H9 (cell line): ENCODE measurements at regions not wholly inside any gene's neighbourhood (a gene's known extent, or its start where the extent isn't known, plus 50 kb on each side); places are given as distances from the start of the nearest gene placed in this dataset.

Source experiments
- DNase-seq: peaks from one replicate; pipeline ENCODE4 v3.0.0-alpha.2; 2017
- H2AFZ ChIP-seq: one replicate; pipeline ENCODE4 v1.6.1; 2013; ENCODE audit warnings: mild to moderate bottlenecking, low read length, control low read depth, moderate library complexity
- H2AK5ac ChIP-seq: 2 replicates; pipeline ENCODE4 v1.6.1; 2013; ENCODE audit warnings: low read length, control low read depth, mixed read lengths; ENCODE audit not compliant: insufficient read length
- H2BK120ac ChIP-seq: one replicate; pipeline ENCODE4 v1.6.1; 2013; ENCODE audit warnings: low read depth, mild to moderate bottlenecking, low read length, control low read depth, inconsistent platforms; ENCODE audit not compliant: poor library complexity, severe bottlenecking
- H2BK12ac ChIP-seq: 2 replicates; pipeline ENCODE4 v1.6.1; 2013; ENCODE audit warnings: low read length, control low read depth, mixed read lengths, low read depth; ENCODE audit not compliant: insufficient read length
- H2BK15ac ChIP-seq: 2 replicates; pipeline ENCODE4 v1.6.1; 2013; ENCODE audit warnings: low read depth, low read length, control low read depth
- H2BK20ac ChIP-seq: one replicate; pipeline ENCODE4 v1.6.1; 2013; ENCODE audit warnings: low read depth, mild to moderate bottlenecking, low read length, control low read depth, inconsistent platforms; ENCODE audit not compliant: poor library complexity, severe bottlenecking
- H2BK5ac ChIP-seq: 2 replicates; pipeline ENCODE4 v1.6.1; 2013; ENCODE audit warnings: low read length, control low read depth, mixed read lengths; ENCODE audit not compliant: insufficient read length
- H3K14ac ChIP-seq: 2 replicates; pipeline ENCODE4 v1.6.1; 2013; ENCODE audit warnings: low read length, control low read depth; ENCODE audit not compliant: insufficient read depth
- H3K18ac ChIP-seq: 2 replicates; pipeline ENCODE4 v1.6.1; 2013; ENCODE audit warnings: low read depth, mild to moderate bottlenecking, mixed read lengths, low read length, control low read depth; ENCODE audit not compliant: insufficient read length
- H3K23ac ChIP-seq: 2 replicates; pipeline ENCODE4 v1.6.1; 2013; ENCODE audit warnings: low read length, control low read depth, mixed read lengths, low read depth; ENCODE audit not compliant: insufficient read length
- H3K23me2 ChIP-seq: 2 replicates; pipeline ENCODE4 v1.6.1; 2013; ENCODE audit warnings: low read depth, mild to moderate bottlenecking, mixed read lengths, low read length, control low read depth; ENCODE audit not compliant: insufficient read length, poor library complexity, severe bottlenecking
- H3K27ac ChIP-seq: 2 replicates; pipeline ENCODE4 v1.5.1; 2013; ENCODE audit warnings: low read length, control low read depth, mixed read lengths, low read depth; ENCODE audit not compliant: insufficient read length
- H3K27me3 ChIP-seq: 2 replicates; pipeline ENCODE4 v1.6.1; 2013; ENCODE audit warnings: low read length, control low read depth, inconsistent platforms; ENCODE audit not compliant: insufficient read depth
- H3K4ac ChIP-seq: 2 replicates; pipeline ENCODE4 v1.6.1; 2013; ENCODE audit warnings: low read depth, mild to moderate bottlenecking, control low read depth, inconsistent platforms, low read length, moderate library complexity
- H3K4me1 ChIP-seq: 2 replicates; pipeline ENCODE4 v1.6.1; 2013; ENCODE audit warnings: low read length, control low read depth, inconsistent platforms; ENCODE audit not compliant: insufficient read depth
- H3K4me2 ChIP-seq: 2 replicates; pipeline ENCODE4 v1.6.1; 2013; ENCODE audit warnings: low read length, control low read depth, mixed read lengths; ENCODE audit not compliant: insufficient read length, insufficient read depth
- H3K56ac ChIP-seq: 2 replicates; pipeline ENCODE4 v1.6.1; 2013; ENCODE audit warnings: low read depth, mild to moderate bottlenecking, mixed read lengths, low read length, control low read depth; ENCODE audit not compliant: insufficient read length
- H3K79me1 ChIP-seq: 2 replicates; pipeline ENCODE4 v1.6.1; 2013; ENCODE audit warnings: low read depth, mild to moderate bottlenecking, moderate library complexity, low read length, control low read depth, inconsistent platforms; ENCODE audit not compliant: insufficient read depth, poor library complexity, severe bottlenecking
- H3K79me2 ChIP-seq: 2 replicates; pipeline ENCODE4 v1.6.1; 2013; ENCODE audit warnings: low read length, control low read depth, inconsistent platforms; ENCODE audit not compliant: insufficient read depth
- H3K9ac ChIP-seq: 2 replicates; pipeline ENCODE4 v1.6.1; 2013; ENCODE audit warnings: low read length, control low read depth, mixed read lengths; ENCODE audit not compliant: insufficient read length; ENCODE audit errors: extremely low read depth
- H3K9me3 ChIP-seq: one replicate; pipeline ENCODE4 v1.6.1; 2013; ENCODE audit warnings: low read depth, low read length, inconsistent platforms; ENCODE audit not compliant: control insufficient read depth
- H3T11ph ChIP-seq: one replicate; pipeline ENCODE4 v1.6.1; 2013; ENCODE audit warnings: mild to moderate bottlenecking, low read length, control low read depth, inconsistent platforms
- H4K20me1 ChIP-seq: one replicate; pipeline ENCODE4 v1.6.1; 2013; ENCODE audit not compliant: control insufficient read depth, insufficient read length, insufficient read depth
- H4K5ac ChIP-seq: 2 replicates; pipeline ENCODE4 v1.6.1; 2013; ENCODE audit warnings: low read depth, mild to moderate bottlenecking, mixed read lengths, low read length, control low read depth; ENCODE audit not compliant: insufficient read length
- H4K8ac ChIP-seq: replicated peaks from 2 replicates; pipeline ENCODE4 v1.6.1; 2013; ENCODE audit warnings: low read length, control low read depth, mixed read lengths, low read depth; ENCODE audit not compliant: insufficient read length
- H4K91ac ChIP-seq: 2 replicates; pipeline ENCODE4 v1.6.1; 2013; ENCODE audit warnings: low read depth, mild to moderate bottlenecking, moderate library complexity, mixed read lengths, low read length, control low read depth; ENCODE audit not compliant: insufficient read length
- H3K27ac Mint-ChIP-seq, 3 experiments: 2 replicates in 2 of 3; 3 replicates in 1 of 3; pipeline ENCODE4 v1.8.0; 2020 to 2021; ENCODE audit warnings: mixed read lengths in 3 of 3, mild to moderate bottlenecking in 1 of 3, moderate library complexity in 1 of 3
- H3K27me3 Mint-ChIP-seq: 2 replicates; pipeline ENCODE4 v1.8.0; 2021; ENCODE audit warnings: low read depth, mild to moderate bottlenecking, moderate library complexity, mixed read lengths
- H3K36me3 Mint-ChIP-seq, 3 experiments: 2 replicates in 2 of 3; 3 replicates in 1 of 3; pipeline ENCODE4 v1.8.0; 2020 to 2021; ENCODE audit warnings: low read depth in 3 of 3, mixed read lengths in 3 of 3; ENCODE audit not compliant: insufficient read depth in 1 of 3
- H3K4me1 Mint-ChIP-seq, 2 experiments: 2 replicates each; pipeline ENCODE4 v1.8.0; 2020; ENCODE audit warnings: mixed read lengths in 2 of 2
- H3K4me3 Mint-ChIP-seq, 2 experiments: 2 replicates in 1 of 2; 3 replicates in 1 of 2; pipeline ENCODE4 v1.8.0; 2020 to 2021; ENCODE audit warnings: mild to moderate bottlenecking in 2 of 2, mixed read lengths in 2 of 2, moderate library complexity in 1 of 2
- H3K9me3 Mint-ChIP-seq, 2 experiments: 2 replicates in 1 of 2; 3 replicates in 1 of 2; pipeline ENCODE4 v1.8.0; 2020; ENCODE audit warnings: mild to moderate bottlenecking in 2 of 2, mixed read lengths in 2 of 2, moderate library complexity in 1 of 2
- TF ChIP-seq, protein P1 (sequence below): fragments of 200-600 bp; sonication (generic); conservative IDR thresholded peaks from 3 replicates; pipeline ENCODE4 v1.8.0; 2021; ENCODE audit warnings: antibody characterized with exemption, mild to moderate bottlenecking

DNA sequence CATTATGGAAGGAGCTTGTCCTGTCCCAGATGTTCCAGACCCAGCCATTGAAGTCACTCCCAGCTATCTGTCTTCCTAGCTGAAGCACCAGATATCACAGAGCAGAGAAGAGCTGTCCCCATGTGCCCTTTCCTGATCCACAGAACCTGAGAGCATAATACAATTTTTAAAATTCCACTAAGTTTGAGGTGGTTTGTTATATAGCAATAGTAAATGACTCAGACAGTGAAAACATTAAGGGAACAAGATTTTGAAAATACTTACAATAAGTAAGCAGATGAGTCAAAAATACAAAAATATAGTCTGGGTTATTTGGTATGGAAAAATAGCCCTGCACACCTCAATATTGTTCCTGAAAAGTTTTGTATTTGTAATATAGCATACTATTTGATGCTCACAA is 85.8 kb upstream of the GLS start:
- no peaks in the 10 kb centered on the region for H3K23me2 ChIP-seq
- H3K4me1 ChIP-seq, result peaks cover 16% of the 10 kb centered on the region
- H3K14ac ChIP-seq, result no peak overlapping the region
- no peak overlapping the region for H2BK15ac ChIP-seq
- peaks cover 24 to 30% of the 10 kb centered on the region in 2 experiments for H3K4me1 Mint-ChIP-seq
- peaks cover 0 to 4% (median 0%) of the 10 kb centered on the region in 3 experiments; a peak in 2 of 7 replicates for H3K36me3 Mint-ChIP-seq
- H3K79me2 ChIP-seq, result no peaks in the 10 kb centered on the region
- H3K4me3 Mint-ChIP-seq, result no peak overlapping the region
- H3T11ph ChIP-seq, result no peak overlapping the region
- no peak overlapping the region for H3K4ac ChIP-seq
- H2BK5ac ChIP-seq, result no peak overlapping the region
- H3K9me3 ChIP-seq, result no peaks in the 10 kb centered on the region
- H2BK12ac ChIP-seq, result no peak overlapping the region
- H2BK120ac ChIP-seq, result no peak overlapping the region
- no peak overlapping the region for H3K27ac ChIP-seq
- no peaks in the 10 kb centered on the region for H3K9me3 Mint-ChIP-seq
- H4K91ac ChIP-seq, result no peak overlapping the region
- no peaks in the 10 kb centered on the region for H4K20me1 ChIP-seq
- no peak overlapping the region for H4K5ac ChIP-seq
- no peak overlapping the region for H2AFZ ChIP-seq
- TF ChIP-seq, protein P1, sequence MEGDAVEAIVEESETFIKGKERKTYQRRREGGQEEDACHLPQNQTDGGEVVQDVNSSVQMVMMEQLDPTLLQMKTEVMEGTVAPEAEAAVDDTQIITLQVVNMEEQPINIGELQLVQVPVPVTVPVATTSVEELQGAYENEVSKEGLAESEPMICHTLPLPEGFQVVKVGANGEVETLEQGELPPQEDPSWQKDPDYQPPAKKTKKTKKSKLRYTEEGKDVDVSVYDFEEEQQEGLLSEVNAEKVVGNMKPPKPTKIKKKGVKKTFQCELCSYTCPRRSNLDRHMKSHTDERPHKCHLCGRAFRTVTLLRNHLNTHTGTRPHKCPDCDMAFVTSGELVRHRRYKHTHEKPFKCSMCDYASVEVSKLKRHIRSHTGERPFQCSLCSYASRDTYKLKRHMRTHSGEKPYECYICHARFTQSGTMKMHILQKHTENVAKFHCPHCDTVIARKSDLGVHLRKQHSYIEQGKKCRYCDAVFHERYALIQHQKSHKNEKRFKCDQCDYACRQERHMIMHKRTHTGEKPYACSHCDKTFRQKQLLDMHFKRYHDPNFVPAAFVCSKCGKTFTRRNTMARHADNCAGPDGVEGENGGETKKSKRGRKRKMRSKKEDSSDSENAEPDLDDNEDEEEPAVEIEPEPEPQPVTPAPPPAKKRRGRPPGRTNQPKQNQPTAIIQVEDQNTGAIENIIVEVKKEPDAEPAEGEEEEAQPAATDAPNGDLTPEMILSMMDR, result no peak
- no peak overlapping the region for H3K23ac ChIP-seq
- no peak overlapping the region for H3K27ac Mint-ChIP-seq
- H3K4me2 ChIP-seq, result no peak overlapping the region
- no peaks in the 10 kb centered on the region for H3K79me1 ChIP-seq
- H3K27me3 Mint-ChIP-seq, result no peaks in the 10 kb centered on the region
- no peak overlapping the region for H4K8ac ChIP-seq
- DNase-seq, result no peak
- H3K18ac ChIP-seq, result no peak overlapping the region
- no peak overlapping the region for H2BK20ac ChIP-seq
- no peak overlapping the region for H3K9ac ChIP-seq
- H2AK5ac ChIP-seq, result no peak overlapping the region
- H3K56ac ChIP-seq, result no peak overlapping the region
- no peaks in the 10 kb centered on the region for H3K27me3 ChIP-seq
